A549 (cell line): ENCODE measurements at regions not wholly inside any gene's neighbourhood (a gene's known extent, or its start where the extent isn't known, plus 50 kb on each side); places are given as distances from the start of the nearest gene placed in this dataset.

Experiments
- ATAC-seq, 2 experiments: fragments of 200-7000 bp in 1 of 2; fragments of >200 bp in 1 of 2; cut with Nextera tagmentation in 1 of 2; cut with Tn5 transposase in 1 of 2; 3 replicates each; pipeline versions ENCODE4 v1.8.0 to v1.9.1; 2018 to 2020; ENCODE audit warnings: mild to moderate bottlenecking in 1 of 2, moderate library complexity in 1 of 2
- CTCF ChIA-PET: fragments of 300-600 bp; sonication (Branson Sonifier 250); formaldehyde crosslinking; extraction: SDS; loops from one replicate; lab custom pipeline; 2021; ENCODE audit warnings: antibody characterized with exemption, inconsistent platforms; lab: Yijun Ruan, JAX
- POLR2A ChIA-PET: fragments of 350-600 bp; formaldehyde crosslinking; extraction: SDS; loops from one replicate; lab custom pipeline; 2021; ENCODE audit warnings: antibody characterized with exemption, inconsistent platforms; lab: Yijun Ruan, JAX
- DNase-seq, 2 experiments: peaks; one replicate each; pipeline versions ENCODE4 v3.0.0 to v3.0.0-alpha.2; 2011 to 2016; ENCODE audit warnings: low read depth in 1 of 2, low spot score in 1 of 2
- FAIRE-seq: peaks from 2 replicates; lab custom pipeline; 2011; peaks lifted over from hg19 to GRCh38; lab: Jason Lieb, UNC
- H3K27ac ChIP-seq, 2 experiments: fragments of >200 bp; sonication (Bioruptor Twin); formaldehyde crosslinking; 3 replicates each; pipeline ENCODE4 v1.5.1; 2016 to 2017
- H3K4me1 ChIP-seq: fragments of >200 bp; sonication (Bioruptor Twin); formaldehyde crosslinking; 3 replicates; pipeline ENCODE4 v1.6.1; 2016
- H3K4me2 ChIP-seq: fragments of >200 bp; sonication (Bioruptor Twin); formaldehyde crosslinking; 3 replicates; pipeline ENCODE4 v1.6.1; 2016
- H3K4me3 ChIP-seq: fragments of >200 bp; sonication (Bioruptor Twin); formaldehyde crosslinking; 3 replicates; pipeline ENCODE4 v1.5.1; 2016
- H3K9me3 ChIP-seq: fragments of >200 bp; sonication (Bioruptor Twin); formaldehyde crosslinking; 3 replicates; pipeline ENCODE4 v1.6.1; 2016
- CBX8 ChIP-seq: fragments of 200-600 bp; sonication (generic); IDR thresholded peaks from 2 replicates; pipeline ENCODE4 v1.6.1; 2016
- CEBPB ChIP-seq, 2 experiments: fragments of >200 bp in 1 of 2; sonication (Bioruptor Twin) in 1 of 2; formaldehyde crosslinking in 1 of 2; IDR thresholded peaks; 2 replicates each; pipeline ENCODE4 v1.6.1; 2012 to 2016
- EHMT2 ChIP-seq: fragments of 200-600 bp; sonication (generic); IDR thresholded peaks from 2 replicates; pipeline ENCODE4 v1.6.1; 2016; ENCODE audit warnings: antibody characterized with exemption, low read depth, mild to moderate bottlenecking, moderate library complexity
- EP300 ChIP-seq, 2 experiments: fragments of >200 bp; sonication (Bioruptor Twin); formaldehyde crosslinking; IDR thresholded peaks; 2 replicates in 1 of 2; 3 replicates in 1 of 2; pipeline ENCODE4 v1.6.1; 2016 to 2017
- FOSL2 ChIP-seq, 2 experiments: fragments of 450-650 bp in 1 of 2; fragments of >200 bp in 1 of 2; sonication (Bioruptor Twin) in 1 of 2; formaldehyde crosslinking; IDR thresholded peaks; 2 replicates each; pipeline versions ENCODE4 v1.5.0 to v1.6.1; 2016 to 2020; ENCODE audit warnings: mild to moderate bottlenecking in 1 of 2, moderate library complexity in 1 of 2
- JUNB ChIP-seq: fragments of >200 bp; sonication (Bioruptor Twin); formaldehyde crosslinking; IDR thresholded peaks from 2 replicates; pipeline ENCODE4 v1.6.1; 2016
- KDM1A ChIP-seq: fragments of 200-600 bp; sonication (generic); IDR thresholded peaks from 2 replicates; pipeline ENCODE4 v1.6.1; 2016; ENCODE audit warnings: low read depth, mild to moderate bottlenecking
- KDM5A ChIP-seq: fragments of 200-600 bp; sonication (generic); IDR thresholded peaks from 2 replicates; pipeline ENCODE4 v1.6.1; 2016; ENCODE audit warnings: antibody characterized with exemption, mild to moderate bottlenecking
- PHF8 ChIP-seq: fragments of 200-600 bp; sonication (generic); IDR thresholded peaks from 2 replicates; pipeline ENCODE4 v1.6.1; 2016; ENCODE audit warnings: low read depth, mild to moderate bottlenecking, antibody characterized with exemption, moderate library complexity, borderline replicate concordance
- RCOR1 ChIP-seq: fragments of 150-350 bp; IDR thresholded peaks from 2 replicates; pipeline ENCODE4 v1.6.1; 2014; ENCODE audit warnings: antibody characterized with exemption, low read length, low read depth
- RFX5 ChIP-seq: fragments of 450-650 bp; IDR thresholded peaks from 2 replicates; pipeline ENCODE4 v1.7.1; 2014; ENCODE audit warnings: antibody characterized with exemption, mild to moderate bottlenecking, moderate library complexity
- RNF2 ChIP-seq: fragments of 200-600 bp; sonication (generic); IDR thresholded peaks from 2 replicates; pipeline ENCODE4 v1.6.1; 2016; ENCODE audit warnings: low read depth, mild to moderate bottlenecking, antibody characterized with exemption, moderate library complexity, borderline replicate concordance
- TFCP2L1 ChIP-seq: fragments of 250-450 bp; sonication (Bioruptor Pico); IDR thresholded peaks from 2 replicates; pipeline ENCODE4 v1.5.0; 2021; ENCODE audit warnings: mild to moderate bottlenecking
- ZC3H11A ChIP-seq: fragments of 450-650 bp; IDR thresholded peaks from 2 replicates; pipeline ENCODE4 v1.6.1; 2014; ENCODE audit warnings: antibody characterized with exemption, mild to moderate bottlenecking
- ZSCAN20 ChIP-seq: fragments of 250-450 bp; sonication (Bioruptor Pico); IDR thresholded peaks from 2 replicates; pipeline ENCODE4 v1.8.0; 2022; ENCODE audit warnings: mild to moderate bottlenecking, moderate library complexity
- WGBS: methylation state at CpG from one replicate; pipeline ENCODE4 v1.1.6; 2017; ENCODE audit errors: missing lambda C conversion rate; 5-methylcytosine and 5-hydroxymethylcytosine counted together
- TF ChIP-seq, protein P1 (sequence below): fragments of 200-600 bp; sonication (generic); IDR thresholded peaks from 2 replicates; pipeline ENCODE4 v1.6.1; 2016; ENCODE audit warnings: antibody characterized with exemption, mild to moderate bottlenecking, moderate library complexity
- TF ChIP-seq, protein P2 (sequence below): IDR thresholded peaks from 2 replicates; pipeline ENCODE4 v1.6.1; 2012
- TF ChIP-seq, protein P3 (sequence below): fragments of >200 bp; sonication (Bioruptor Twin); formaldehyde crosslinking; IDR thresholded peaks from 3 replicates; pipeline ENCODE4 v1.6.1; 2016
- TF ChIP-seq, protein P4 (sequence below): IDR thresholded peaks from 2 replicates; pipeline ENCODE4 v1.6.1; 2012

DNA sequence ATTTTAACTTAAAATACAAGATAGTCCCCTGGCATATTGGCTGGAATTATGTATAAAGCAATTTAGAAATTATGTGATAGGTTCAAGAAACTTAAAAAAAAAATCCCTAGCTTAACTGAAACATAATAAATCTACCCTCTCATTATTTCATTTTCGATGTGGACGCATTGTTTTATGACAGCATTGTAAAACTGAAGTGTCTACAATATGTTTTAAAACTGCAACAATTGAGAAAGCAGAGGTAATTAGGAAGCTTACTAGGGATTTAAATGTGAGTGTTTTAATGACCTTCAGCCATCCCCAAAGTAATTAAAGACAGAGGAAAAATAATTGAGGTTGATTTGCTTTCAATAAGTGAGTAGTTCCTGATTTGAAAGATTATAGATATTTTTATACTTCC, 776.0 kb downstream of the TBC1D32 start:
- Histone ChIP-seq H3K9me3 (no peaks in the 10 kb centered on the region), H3K27ac (no peak overlapping the region), H3K4me2 (no peak overlapping the region), H3K4me3 (no peak overlapping the region), H3K4me1 (no peaks in the 10 kb centered on the region)
- DNase-seq (no peak), FAIRE-seq (no peak), ATAC-seq (no peak)
- CTCF ChIA-PET: no interaction called here
- no peak for TF ChIP-seq CBX8
- TF ChIP-seq JUNB: no peak
- TF ChIP-seq, protein P1, sequence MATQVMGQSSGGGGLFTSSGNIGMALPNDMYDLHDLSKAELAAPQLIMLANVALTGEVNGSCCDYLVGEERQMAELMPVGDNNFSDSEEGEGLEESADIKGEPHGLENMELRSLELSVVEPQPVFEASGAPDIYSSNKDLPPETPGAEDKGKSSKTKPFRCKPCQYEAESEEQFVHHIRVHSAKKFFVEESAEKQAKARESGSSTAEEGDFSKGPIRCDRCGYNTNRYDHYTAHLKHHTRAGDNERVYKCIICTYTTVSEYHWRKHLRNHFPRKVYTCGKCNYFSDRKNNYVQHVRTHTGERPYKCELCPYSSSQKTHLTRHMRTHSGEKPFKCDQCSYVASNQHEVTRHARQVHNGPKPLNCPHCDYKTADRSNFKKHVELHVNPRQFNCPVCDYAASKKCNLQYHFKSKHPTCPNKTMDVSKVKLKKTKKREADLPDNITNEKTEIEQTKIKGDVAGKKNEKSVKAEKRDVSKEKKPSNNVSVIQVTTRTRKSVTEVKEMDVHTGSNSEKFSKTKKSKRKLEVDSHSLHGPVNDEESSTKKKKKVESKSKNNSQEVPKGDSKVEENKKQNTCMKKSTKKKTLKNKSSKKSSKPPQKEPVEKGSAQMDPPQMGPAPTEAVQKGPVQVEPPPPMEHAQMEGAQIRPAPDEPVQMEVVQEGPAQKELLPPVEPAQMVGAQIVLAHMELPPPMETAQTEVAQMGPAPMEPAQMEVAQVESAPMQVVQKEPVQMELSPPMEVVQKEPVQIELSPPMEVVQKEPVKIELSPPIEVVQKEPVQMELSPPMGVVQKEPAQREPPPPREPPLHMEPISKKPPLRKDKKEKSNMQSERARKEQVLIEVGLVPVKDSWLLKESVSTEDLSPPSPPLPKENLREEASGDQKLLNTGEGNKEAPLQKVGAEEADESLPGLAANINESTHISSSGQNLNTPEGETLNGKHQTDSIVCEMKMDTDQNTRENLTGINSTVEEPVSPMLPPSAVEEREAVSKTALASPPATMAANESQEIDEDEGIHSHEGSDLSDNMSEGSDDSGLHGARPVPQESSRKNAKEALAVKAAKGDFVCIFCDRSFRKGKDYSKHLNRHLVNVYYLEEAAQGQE: no peak
- no peak for TF ChIP-seq KDM5A
- no peak for TF ChIP-seq RFX5
- WGBS: 52% methylated on average over 2 of the region's 2 CpGs
- POLR2A ChIA-PET: no interaction called here

DNA sequence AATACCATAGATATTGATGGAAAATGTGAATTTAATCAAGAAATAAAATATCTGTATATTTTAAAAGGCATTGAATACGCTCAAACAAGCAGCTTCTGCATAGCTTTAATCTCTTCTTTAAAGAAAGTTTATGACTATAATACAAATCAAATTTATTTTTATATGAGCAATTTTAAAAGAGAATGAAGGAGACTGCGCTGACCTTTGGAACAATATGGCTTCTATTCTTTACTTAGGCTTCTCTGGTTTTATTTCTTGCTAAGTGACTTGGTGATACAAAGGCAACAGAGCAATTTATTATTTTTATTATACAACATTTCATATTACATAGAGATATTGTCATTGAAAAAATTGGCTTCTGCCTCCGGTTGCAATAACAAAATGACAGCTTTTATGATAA, 776.7 kb downstream of the TBC1D32 start:
- H3K4me3 ChIP-seq: no peak overlapping the region
- ATAC-seq (no peak), DNase-seq (no peak), FAIRE-seq (no peak)
- H3K27ac ChIP-seq: no peak overlapping the region
- no peak overlapping the region for H3K4me2 ChIP-seq
- WGBS: 13% methylated on average over 3 of the region's 3 CpGs
- POLR2A ChIA-PET: no interaction called here
- TF ChIP-seq ZC3H11A: no peak
- TF ChIP-seq RCOR1: no peak
- TF ChIP-seq, protein P2, sequence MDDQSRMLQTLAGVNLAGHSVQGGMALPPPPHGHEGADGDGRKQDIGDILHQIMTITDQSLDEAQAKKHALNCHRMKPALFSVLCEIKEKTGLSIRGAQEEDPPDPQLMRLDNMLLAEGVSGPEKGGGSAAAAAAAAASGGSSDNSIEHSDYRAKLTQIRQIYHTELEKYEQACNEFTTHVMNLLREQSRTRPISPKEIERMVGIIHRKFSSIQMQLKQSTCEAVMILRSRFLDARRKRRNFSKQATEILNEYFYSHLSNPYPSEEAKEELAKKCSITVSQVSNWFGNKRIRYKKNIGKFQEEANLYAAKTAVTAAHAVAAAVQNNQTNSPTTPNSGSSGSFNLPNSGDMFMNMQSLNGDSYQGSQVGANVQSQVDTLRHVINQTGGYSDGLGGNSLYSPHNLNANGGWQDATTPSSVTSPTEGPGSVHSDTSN: no peak
- no peak for TF ChIP-seq FOSL2 (IDR thresholded peaks at IDR 0.05)
- TF ChIP-seq FOSL2 (CRISPR knock-in tag; IDR thresholded peaks at IDR 0.05): no peak
- TF ChIP-seq, all 56 proteins: peak for 0
- H3K9me3 ChIP-seq: no peaks in the 10 kb centered on the region
- no peaks in the 10 kb centered on the region for H3K4me1 ChIP-seq
- CTCF ChIA-PET: no interaction called here

DNA sequence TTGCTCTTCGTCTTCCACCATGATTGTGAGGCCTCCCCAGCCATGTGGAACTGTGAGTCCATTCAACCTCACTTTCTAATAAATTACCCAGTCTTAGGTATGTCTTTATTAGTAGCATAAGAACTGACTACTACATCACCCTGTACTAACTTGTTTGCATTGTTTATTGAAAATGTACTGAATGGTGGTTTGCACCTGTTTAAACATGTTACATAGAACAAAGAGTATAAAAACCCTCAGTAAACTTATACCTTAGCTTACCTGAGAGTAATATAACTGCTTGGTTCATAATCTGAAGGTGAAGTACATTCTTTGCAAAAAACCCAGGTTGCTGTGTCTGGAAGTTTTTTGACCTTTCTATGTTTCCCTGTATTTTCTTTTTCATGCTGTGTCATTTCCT, 777.8 kb downstream of the TBC1D32 start:
- Histone ChIP-seq H3K4me3 (no peak overlapping the region), H3K9me3 (no peaks in the 10 kb centered on the region), H3K4me1 (no peaks in the 10 kb centered on the region), H3K4me2 (no peak overlapping the region), H3K27ac (no peak overlapping the region)
- POLR2A ChIA-PET: no interaction called here
- TF ChIP-seq EP300 (IDR thresholded peaks at IDR 0.05) (no peak), CEBPB (IDR thresholded peaks at IDR 0.05) (no peak), EHMT2 (no peak), KDM1A (no peak), KDM5A (no peak), RFX5 (no peak), RNF2 (no peak), JUNB (no peak), PHF8 (no peak), FOSL2 (IDR thresholded peaks at IDR 0.05) (no peak), FOSL2 (CRISPR knock-in tag; IDR thresholded peaks at IDR 0.05) (no peak), TFCP2L1 (CRISPR knock-in tag) (no peak), ZSCAN20 (CRISPR knock-in tag) (no peak)
- TF ChIP-seq, protein P2: no peak
- TF ChIP-seq, protein P3, sequence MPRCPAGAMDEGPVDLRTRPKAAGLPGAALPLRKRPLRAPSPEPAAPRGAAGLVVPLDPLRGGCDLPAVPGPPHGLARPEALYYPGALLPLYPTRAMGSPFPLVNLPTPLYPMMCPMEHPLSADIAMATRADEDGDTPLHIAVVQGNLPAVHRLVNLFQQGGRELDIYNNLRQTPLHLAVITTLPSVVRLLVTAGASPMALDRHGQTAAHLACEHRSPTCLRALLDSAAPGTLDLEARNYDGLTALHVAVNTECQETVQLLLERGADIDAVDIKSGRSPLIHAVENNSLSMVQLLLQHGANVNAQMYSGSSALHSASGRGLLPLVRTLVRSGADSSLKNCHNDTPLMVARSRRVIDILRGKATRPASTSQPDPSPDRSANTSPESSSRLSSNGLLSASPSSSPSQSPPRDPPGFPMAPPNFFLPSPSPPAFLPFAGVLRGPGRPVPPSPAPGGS: no peak
- TF ChIP-seq, protein P4, sequence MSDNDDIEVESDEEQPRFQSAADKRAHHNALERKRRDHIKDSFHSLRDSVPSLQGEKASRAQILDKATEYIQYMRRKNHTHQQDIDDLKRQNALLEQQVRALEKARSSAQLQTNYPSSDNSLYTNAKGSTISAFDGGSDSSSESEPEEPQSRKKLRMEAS: no peak
- FAIRE-seq (no peak), DNase-seq (no peak), ATAC-seq (no peak)
- 0% methylated on average over 1 of the region's 1 CpG for WGBS
- CTCF ChIA-PET: no interaction called here
